Lung (tissue), 11 donors: ENCODE measurements at regions not wholly inside any gene's neighbourhood (a gene's known extent, or its start where the extent isn't known, plus 50 kb on each side); places are given as distances from the start of the nearest gene placed in this dataset.

ENCODE experiments used
- ATAC-seq: fragments of 200-7000 bp; cut with Tn5 transposase; one replicate; pipeline ENCODE4 v1.9.1; 2020; ENCODE audit warnings: moderate number of reproducible peaks; ENCODE audit not compliant: insufficient read depth, low FRiP score
- DNase-seq, 3 donors: peaks; one replicate each; pipeline ENCODE4 v3.0.0-alpha.2; 2013 to 2017
- H3K27ac ChIP-seq, 2 donors: one replicate each; pipeline ENCODE4 v1.5.1; 2013; ENCODE audit warnings: mild to moderate bottlenecking in 2 of 2, moderate library complexity in 2 of 2, control low read depth in 1 of 2, inconsistent platforms in 1 of 2, low read depth in 1 of 2, low read length in 1 of 2
- H3K27me3 ChIP-seq, 3 donors: one replicate each; pipeline ENCODE4 v1.5.1; 2013; ENCODE audit warnings: low read length in 2 of 3; ENCODE audit not compliant: control insufficient read depth in 3 of 3, insufficient read depth in 3 of 3
- H3K36me3 ChIP-seq, 4 donors: one replicate each; pipeline ENCODE4 v1.5.1; 2013; ENCODE audit warnings: low read length in 4 of 4, mild to moderate bottlenecking in 1 of 4, moderate library complexity in 1 of 4; ENCODE audit not compliant: control insufficient read depth in 4 of 4, insufficient read depth in 4 of 4
- H3K4me1 ChIP-seq, 5 donors: one replicate each; pipeline ENCODE4 v1.5.1; 2013; ENCODE audit warnings: low read length in 5 of 5, mild to moderate bottlenecking in 2 of 5, moderate library complexity in 1 of 5; ENCODE audit not compliant: control insufficient read depth in 5 of 5, insufficient read depth in 5 of 5
- H3K4me3 ChIP-seq: one replicate; pipeline ENCODE4 v1.5.1; 2013; ENCODE audit warnings: mild to moderate bottlenecking, control low read depth, moderate library complexity
- H3K9ac ChIP-seq, 2 donors: one replicate each; pipeline ENCODE4 v1.5.1; 2013; ENCODE audit warnings: low read length in 2 of 2, control low read depth in 1 of 2; ENCODE audit not compliant: insufficient read depth in 1 of 2
- H3K9me3 ChIP-seq, 4 donors: one replicate each; pipeline ENCODE4 v1.5.1; 2013; ENCODE audit warnings: low read length in 3 of 4, mild to moderate bottlenecking in 1 of 4, moderate library complexity in 1 of 4; ENCODE audit not compliant: control insufficient read depth in 4 of 4, insufficient read depth in 3 of 4
- CTCF ChIP-seq: IDR thresholded peaks from 2 replicates; pipeline ENCODE4 v1.5.1; 2012; ENCODE audit warnings: mild to moderate bottlenecking; ENCODE audit errors: control extremely low read depth, extremely low read depth
- WGBS, 2 donors: extraction: QIAGEN DNeasy Blood & Tissue Kit; methylation state at CpG; one replicate each; pipeline ENCODE4 v1.1.7; 2013; 5-methylcytosine and 5-hydroxymethylcytosine counted together
- donor health status: control.
- donor health status: control.
- donor health status: Bipolar disorder and iron deficiency.
- donor health status: healthy.
- donor health status: DM: yes; HTN: yes; CAD: no.

- DNase-seq: no peak
- WGBS, 2 donors: 68 to 71% methylated on average over 1 of the region's 1 CpG
- H3K27ac ChIP-seq: no peak overlapping the region
- H3K4me3 ChIP-seq: no peak overlapping the region
- H3K4me1 ChIP-seq: no peaks in the 10 kb centered on the region
- no peak for ATAC-seq
- H3K36me3 ChIP-seq: no peaks in the 10 kb centered on the region
- no peaks in the 10 kb centered on the region for H3K27me3 ChIP-seq
- no peak overlapping the region for H3K9ac ChIP-seq
- no peak for TF ChIP-seq CTCF
- no peaks in the 10 kb centered on the region for H3K9me3 ChIP-seq
Measured at GRCh38 chr16:64116151-64116550, 1005.7 kb downstream of the CDH11 start.

GRCh38 chr16:64109241-64109640 is 1012.6 kb downstream of the CDH11 start:
- 67 to 87% methylated on average over 2 of the region's 2 CpGs for WGBS, 2 donors
- Histone ChIP-seq H3K36me3 (no peaks in the 10 kb centered on the region), H3K27ac (no peak overlapping the region), H3K4me3 (no peak overlapping the region), H3K9me3 (no peaks in the 10 kb centered on the region), H3K4me1 (no peaks in the 10 kb centered on the region), H3K9ac (no peak overlapping the region), H3K27me3 (no peaks in the 10 kb centered on the region)
- ATAC-seq: no peak
- DNase-seq: no peak
- TF ChIP-seq CTCF: no peak

- whole genome bisulfite sequencing, 2 donors: 53 to 57% methylated on average over 2 of the region's 2 CpGs
- H3K36me3 ChIP-seq: no peaks in the 10 kb centered on the region
- ATAC-seq (no peak), DNase-seq (no peak)
- no peak overlapping the region for H3K27ac ChIP-seq
- no peak for TF ChIP-seq CTCF
- no peaks in the 10 kb centered on the region for H3K4me1 ChIP-seq
- H3K9ac ChIP-seq: no peak overlapping the region
- H3K27me3 ChIP-seq: no peaks in the 10 kb centered on the region
- no peaks in the 10 kb centered on the region for H3K9me3 ChIP-seq
- no peak overlapping the region for H3K4me3 ChIP-seq
Measured at GRCh38 chr16:64102654-64103053, 1019.2 kb downstream of the CDH11 start.

GRCh38 chr16:64098451-64098850 is 1023.4 kb downstream of the CDH11 start:
- Histone ChIP-seq H3K9ac (no peak overlapping the region), H3K9me3 (peaks cover 0 to 2% (median 0%) of the 10 kb centered on the region in 4 donors), H3K4me3 (no peak overlapping the region), H3K27me3 (no peaks in the 10 kb centered on the region), H3K4me1 (peaks cover 0 to 2% (median 0%) of the 10 kb centered on the region in 5 donors), H3K36me3 (no peaks in the 10 kb centered on the region), H3K27ac (no peak overlapping the region)
- ATAC-seq: no peak
- no peak for TF ChIP-seq CTCF
- 79 to 88% methylated on average over 1 of the region's 1 CpG for WGBS, 2 donors
- no peak for DNase-seq
